ENCODE measurements at regions not wholly inside any gene's neighbourhood (a gene's known extent, or its start where the extent isn't known, plus 50 kb on each side); places are given as distances from the start of the nearest gene placed in this dataset.

GRCh38 chr2:88253375-88253774, 83.2 kb downstream of the THNSL2 start:
- Mint-ChIP-seq H3K4me3 (ENCODE audit: unreplicated experiment) (no peak overlapping the region), H3K27me3 (ENCODE audit: low read depth) (peaks cover 11% of the 10 kb centered on the region), H3K9me3 (ENCODE audit: low read depth) (peaks cover 3% of the 10 kb centered on the region), H3K27ac (ENCODE audit: unreplicated experiment) (no peak overlapping the region), H3K36me3 (ENCODE audit: low read depth) (no peaks in the 10 kb centered on the region), H3K4me1 (ENCODE audit: low read depth) (no peaks in the 10 kb centered on the region)
- no peak for TF ChIP-seq CTCF (IDR thresholded peaks at IDR 0.05)
- no peak for DNase-seq (ENCODE audit: low spot score)

DNA sequence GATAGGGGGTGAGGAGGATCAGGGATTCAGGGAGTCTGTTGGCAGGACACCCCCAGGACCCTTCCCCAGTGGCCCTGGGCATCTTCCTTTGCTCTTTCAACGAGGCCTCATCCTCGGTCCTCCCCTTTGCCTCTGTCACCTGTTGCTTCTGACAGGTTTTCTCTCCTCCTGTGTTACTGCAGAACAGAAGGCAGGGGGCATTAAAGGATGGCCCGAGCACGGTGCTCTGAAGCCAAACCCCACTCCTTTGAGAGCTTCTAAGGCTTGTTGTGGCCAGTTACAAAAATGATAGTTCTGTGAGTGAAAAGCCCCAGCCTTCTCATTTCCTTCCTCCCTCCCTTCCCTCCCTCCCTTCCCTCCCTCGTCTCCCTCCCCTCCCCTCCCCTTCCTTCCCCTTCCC, 82.5 kb downstream of the THNSL2 start:
- no peak for DNase-seq (ENCODE audit: low spot score)
- Mint-ChIP-seq H3K4me3 (ENCODE audit: unreplicated experiment) (no peak overlapping the region), H3K27me3 (ENCODE audit: low read depth) (peaks cover 11% of the 10 kb centered on the region), H3K27ac (ENCODE audit: unreplicated experiment) (no peak overlapping the region), H3K36me3 (ENCODE audit: low read depth) (no peaks in the 10 kb centered on the region), H3K4me1 (ENCODE audit: low read depth) (no peaks in the 10 kb centered on the region), H3K9me3 (ENCODE audit: low read depth) (peaks cover 3% of the 10 kb centered on the region)
- TF ChIP-seq CTCF (IDR thresholded peaks at IDR 0.05) = no peak

DNA sequence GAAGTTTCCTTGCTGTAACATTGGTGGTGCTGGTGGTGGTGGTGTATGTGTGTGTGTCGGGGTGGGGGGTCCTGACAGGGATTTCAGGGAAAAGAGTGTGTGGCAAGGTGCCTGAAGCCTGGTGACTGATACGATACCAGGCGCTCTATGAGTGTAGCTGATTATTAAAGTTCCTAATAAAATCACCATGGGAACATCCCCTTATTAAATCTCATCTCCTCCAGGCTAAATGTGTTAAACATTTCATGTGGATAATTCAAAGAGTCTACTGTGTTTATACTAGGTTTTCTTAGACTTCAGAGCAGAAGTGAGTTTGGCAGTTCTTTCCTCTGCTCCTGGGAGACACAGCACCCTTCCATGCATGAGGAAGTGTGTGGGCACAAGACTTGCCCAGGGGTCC, 82.0 kb downstream of the THNSL2 start:
- no peaks in the 10 kb centered on the region for H3K4me1 Mint-ChIP-seq (ENCODE audit: low read depth)
- H3K9me3 Mint-ChIP-seq (ENCODE audit: low read depth) = peaks cover 3% of the 10 kb centered on the region
- peaks cover 11% of the 10 kb centered on the region for H3K27me3 Mint-ChIP-seq (ENCODE audit: low read depth)
- no peak for DNase-seq (ENCODE audit: low spot score)
- no peak for TF ChIP-seq CTCF (IDR thresholded peaks at IDR 0.05)
- no peak overlapping the region for H3K4me3 Mint-ChIP-seq (ENCODE audit: unreplicated experiment)
- no peak overlapping the region for H3K27ac Mint-ChIP-seq (ENCODE audit: unreplicated experiment)
- no peaks in the 10 kb centered on the region for H3K36me3 Mint-ChIP-seq (ENCODE audit: low read depth)

DNA sequence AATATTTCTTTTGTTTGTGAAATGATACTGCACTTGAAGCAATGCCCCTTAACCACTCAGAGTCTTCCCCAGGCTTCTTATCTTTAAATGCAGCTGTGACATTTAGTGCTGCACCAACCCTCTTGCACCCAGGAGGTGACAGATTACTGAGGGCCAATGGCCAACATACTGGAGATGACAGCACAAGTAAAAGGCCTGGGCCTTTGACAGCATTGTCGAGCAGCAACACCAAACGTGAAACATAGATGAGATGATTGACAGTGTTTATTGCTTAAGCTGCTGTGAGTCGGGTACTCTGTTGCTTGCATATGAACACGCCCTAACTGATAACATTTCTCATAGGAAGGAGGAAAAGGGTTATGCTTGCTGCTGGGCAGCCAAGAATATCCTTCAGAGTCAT, 80.3 kb downstream of the THNSL2 start:
- DNase-seq (ENCODE audit: low spot score) = no peak
- peaks cover 8% of the 10 kb centered on the region for H3K27me3 Mint-ChIP-seq (ENCODE audit: low read depth)
- no peaks in the 10 kb centered on the region for H3K36me3 Mint-ChIP-seq (ENCODE audit: low read depth)
- H3K9me3 Mint-ChIP-seq (ENCODE audit: low read depth) = no peaks in the 10 kb centered on the region
- no peak for TF ChIP-seq CTCF (IDR thresholded peaks at IDR 0.05)
- no peak overlapping the region for H3K4me3 Mint-ChIP-seq (ENCODE audit: unreplicated experiment)
- H3K4me1 Mint-ChIP-seq (ENCODE audit: low read depth) = no peaks in the 10 kb centered on the region
- no peak overlapping the region for H3K27ac Mint-ChIP-seq (ENCODE audit: unreplicated experiment)

GRCh38 chr2:88248280-88248828, 78.2 kb downstream of the THNSL2 start:
- H3K9me3 Mint-ChIP-seq (ENCODE audit: low read depth) = no peaks in the 10 kb centered on the region
- H3K4me1 Mint-ChIP-seq (ENCODE audit: low read depth) = no peaks in the 10 kb centered on the region
- H3K27ac Mint-ChIP-seq (ENCODE audit: unreplicated experiment) = no peak overlapping the region
- peaks cover 8% of the 10 kb centered on the region for H3K27me3 Mint-ChIP-seq (ENCODE audit: low read depth)
- no peak for TF ChIP-seq CTCF (IDR thresholded peaks at IDR 0.05)
- no peak for DNase-seq (ENCODE audit: low spot score)
- no peak overlapping the region for H3K4me3 Mint-ChIP-seq (ENCODE audit: unreplicated experiment)
- H3K36me3 Mint-ChIP-seq (ENCODE audit: low read depth) = no peaks in the 10 kb centered on the region
